Activated CD4-positive, alpha-beta T cell treated with anti-CD3 and anti-CD28 coated beads for 48 hours (primary cell): ENCODE measurements at regions not wholly inside any gene's neighbourhood (a gene's known extent, or its start where the extent isn't known, plus 50 kb on each side); places are given as distances from the start of the nearest gene placed in this dataset.

Experiments used
- DNase-seq: peaks from one replicate; pipeline ENCODE4 v3.0.0-alpha.2; 2020

GRCh38 chr6:134379599-134379998 lies 61.7 kb upstream of the SGK1 start:
- DNase-seq: no peak

GRCh38 chr6:134379076-134379475 lies 61.2 kb upstream of the SGK1 start:
- DNase-seq: peak; percentile 66

GRCh38 chr6:134378426-134378825 lies 60.5 kb upstream of the SGK1 start:
- DNase-seq: no peak

- DNase-seq: no peak
Observed at GRCh38 chr6:134376785-134377184, 58.9 kb upstream of the SGK1 start.

GRCh38 chr6:134375220-134375580 lies 57.3 kb upstream of the SGK1 start:
- DNase-seq: no peak

- DNase-seq: no peak
Observed at GRCh38 chr6:134374491-134375219, 56.7 kb upstream of the SGK1 start.

GRCh38 chr6:134373993-134374392 lies 56.1 kb upstream of the SGK1 start:
- no peak for DNase-seq

- DNase-seq: peak; percentile 24
Observed at GRCh38 chr6:134373282-134373922, 55.5 kb upstream of the SGK1 start.

- DNase-seq: no peak
Observed at GRCh38 chr6:134372603-134373281, 54.8 kb upstream of the SGK1 start.

GRCh38 chr6:134368670-134369069 lies 50.8 kb upstream of the SGK1 start:
- DNase-seq: no peak
